GM23338 (cell line): ENCODE measurements at regions not wholly inside any gene's neighbourhood (a gene's known extent, or its start where the extent isn't known, plus 50 kb on each side); places are given as distances from the start of the nearest gene placed in this dataset.

Experiments
- ATAC-seq: fragments of 200-7000 bp; cut with Tn5 transposase; 3 replicates; pipeline ENCODE4 v1.9.1; 2020
- DNase-seq: peaks from one replicate; pipeline ENCODE4 v3.0.0-alpha.2; 2015; ENCODE audit warnings: low spot score
- H2AFZ ChIP-seq: fragments of 200-600 bp; sonication (generic); 2 replicates; pipeline ENCODE4 v1.8.0; 2016; ENCODE audit warnings: antibody characterized with exemption, mild to moderate bottlenecking, moderate library complexity
- H3F3A ChIP-seq: fragments of 200-600 bp; sonication (generic); replicated peaks from 2 replicates; pipeline ENCODE4 v1.8.0; 2017; ENCODE audit warnings: antibody characterized with exemption, mixed run types, low read depth
- H3K27ac ChIP-seq: fragments of 200-600 bp; sonication (generic); 2 replicates; pipeline ENCODE4 v1.6.1; 2016; ENCODE audit warnings: low read depth
- H3K27me3 ChIP-seq: fragments of 200-600 bp; sonication (generic); 2 replicates; pipeline ENCODE4 v1.8.0; 2016; ENCODE audit warnings: mild to moderate bottlenecking, mixed run types, moderate library complexity; ENCODE audit not compliant: insufficient read depth
- H3K36me3 ChIP-seq: fragments of 200-600 bp; sonication (generic); 2 replicates; pipeline ENCODE4 v1.8.0; 2016; ENCODE audit warnings: mild to moderate bottlenecking; ENCODE audit not compliant: insufficient read depth
- H3K4me1 ChIP-seq: fragments of 200-600 bp; sonication (generic); 2 replicates; pipeline ENCODE4 v1.8.0; 2016; ENCODE audit warnings: mild to moderate bottlenecking, moderate library complexity; ENCODE audit not compliant: insufficient read depth
- H3K4me2 ChIP-seq: fragments of 200-600 bp; sonication (generic); 2 replicates; pipeline ENCODE4 v1.7.1; 2017; ENCODE audit warnings: mixed run types
- H3K4me3 ChIP-seq: fragments of 200-600 bp; sonication (generic); 2 replicates; pipeline ENCODE4 v1.6.1; 2016; ENCODE audit warnings: mixed run types
- H3K79me2 ChIP-seq: fragments of 200-600 bp; sonication (generic); replicated peaks from 2 replicates; pipeline ENCODE4 v1.8.0; 2017; ENCODE audit warnings: mild to moderate bottlenecking; ENCODE audit not compliant: insufficient read depth
- H3K9me2 ChIP-seq: fragments of 200-600 bp; sonication (generic); 2 replicates; pipeline ENCODE4 v1.8.0; 2017; ENCODE audit not compliant: insufficient read depth
- H4K20me1 ChIP-seq: fragments of 200-600 bp; sonication (generic); replicated peaks from 2 replicates; pipeline ENCODE4 v1.8.0; 2017; ENCODE audit warnings: mild to moderate bottlenecking; ENCODE audit not compliant: insufficient read depth
- H3K27ac Mint-ChIP-seq: 2 replicates; pipeline ENCODE4 v1.8.0; 2020; ENCODE audit warnings: inconsistent platforms, mild to moderate bottlenecking, moderate library complexity, mixed read lengths
- H3K27me3 Mint-ChIP-seq: 3 replicates; pipeline ENCODE4 v1.8.0; 2022; ENCODE audit warnings: low read depth, mild to moderate bottlenecking, moderate library complexity, mixed read lengths, inconsistent platforms; ENCODE audit not compliant: insufficient read depth, poor library complexity
- H3K36me3 Mint-ChIP-seq: 3 replicates; pipeline ENCODE4 v1.8.0; 2021; ENCODE audit warnings: low read depth, mild to moderate bottlenecking, inconsistent platforms, moderate library complexity, mixed read lengths
- H3K4me1 Mint-ChIP-seq: 3 replicates; pipeline ENCODE4 v1.8.0; 2020; ENCODE audit warnings: mild to moderate bottlenecking, inconsistent platforms, mixed read lengths
- H3K4me3 Mint-ChIP-seq: 3 replicates; pipeline ENCODE4 v1.8.0; 2021; ENCODE audit warnings: moderate library complexity, mild to moderate bottlenecking, inconsistent platforms, mixed read lengths
- H3K9me3 Mint-ChIP-seq: 3 replicates; pipeline ENCODE4 v1.8.0; 2020; ENCODE audit warnings: moderate library complexity, mild to moderate bottlenecking, inconsistent platforms, mixed read lengths
- CREB1 ChIP-seq: fragments of 250-450 bp; sonication (Bioruptor Pico); IDR thresholded peaks from 2 replicates; pipeline ENCODE4 v1.5.0; 2020; ENCODE audit warnings: low read depth, mild to moderate bottlenecking, moderate library complexity
- CTCF ChIP-seq, 2 experiments: fragments of 200-600 bp in 1 of 2; sonication (generic) in 1 of 2; conservative IDR thresholded peaks; 2 replicates each; pipeline versions ENCODE4 v1.5.1 to v1.6.1; 2016 to 2017; ENCODE audit warnings: antibody characterized with exemption in 2 of 2, low read depth in 2 of 2, mild to moderate bottlenecking in 2 of 2, moderate library complexity in 1 of 2
- ETS1 ChIP-seq: IDR thresholded peaks from 2 replicates; pipeline ENCODE4 v1.6.1; 2016; ENCODE audit warnings: antibody characterized with exemption
- EZH2 ChIP-seq: fragments of 200-600 bp; sonication (generic); IDR thresholded peaks from one replicate; pipeline ENCODE4 v1.8.0; 2017; ENCODE audit warnings: antibody characterized with exemption, mild to moderate bottlenecking, low read depth; ENCODE audit not compliant: unreplicated experiment
- EZH2phosphoT487 ChIP-seq: fragments of 200-600 bp; sonication (generic); IDR thresholded peaks from one replicate; pipeline ENCODE4 v1.8.1; 2018; ENCODE audit warnings: antibody characterized with exemption; ENCODE audit not compliant: unreplicated experiment
- JUNB ChIP-seq: IDR thresholded peaks from one replicate; pipeline ENCODE4 v1.6.1; 2016; ENCODE audit warnings: antibody characterized with exemption; ENCODE audit not compliant: unreplicated experiment
- NANOG ChIP-seq: IDR thresholded peaks from 2 replicates; pipeline ENCODE4 v1.6.1; 2016; ENCODE audit warnings: antibody characterized with exemption, borderline replicate concordance
- POLR2AphosphoS5 ChIP-seq: IDR thresholded peaks from 2 replicates; pipeline ENCODE4 v1.6.1; 2016; ENCODE audit warnings: antibody characterized with exemption, low read depth
- REST ChIP-seq: IDR thresholded peaks from one replicate; pipeline ENCODE4 v1.6.1; 2018; ENCODE audit warnings: antibody characterized with exemption; ENCODE audit not compliant: unreplicated experiment
- STAT1 ChIP-seq: IDR thresholded peaks from one replicate; pipeline ENCODE4 v1.6.1; 2016; ENCODE audit warnings: antibody characterized with exemption; ENCODE audit not compliant: unreplicated experiment
- ZNF114 ChIP-seq: fragments of 250-450 bp; sonication (Bioruptor Pico); IDR thresholded peaks from 2 replicates; pipeline ENCODE4 v1.5.0; 2020; ENCODE audit warnings: mild to moderate bottlenecking, moderate library complexity
- ZNF331 ChIP-seq: fragments of 250-450 bp; sonication (Bioruptor Pico); IDR thresholded peaks from 2 replicates; pipeline ENCODE4 v1.5.0; 2020; ENCODE audit warnings: low read depth, mild to moderate bottlenecking, moderate library complexity
- ZNF462 ChIP-seq: fragments of 250-450 bp; sonication (Bioruptor Pico); IDR thresholded peaks from 2 replicates; pipeline ENCODE4 v1.5.0; 2020; ENCODE audit warnings: mild to moderate bottlenecking, moderate library complexity

- Histone ChIP-seq H3K36me3 (no peaks in the 10 kb centered on the region), H2AFZ (no peak overlapping the region), H3K27ac (no peak overlapping the region), H3K4me1 (peaks cover 44% of the 10 kb centered on the region), H3K27me3 (no peaks in the 10 kb centered on the region), H3K4me3 (no peak overlapping the region), H3K4me2 (no peak overlapping the region), H3K9me2 (no peaks in the 10 kb centered on the region), H3F3A (no peaks in the 10 kb centered on the region), H3K79me2 (no peaks in the 10 kb centered on the region), H4K20me1 (no peaks in the 10 kb centered on the region)
- TF ChIP-seq ETS1: no peak
- no peak for TF ChIP-seq CTCF (conservative IDR thresholded peaks at IDR 0.05; ENCODE audit: low read depth in 2 of 2)
- no peak for TF ChIP-seq EZH2
- no peak for TF ChIP-seq JUNB
- TF ChIP-seq POLR2AphosphoS5: no peak
- TF ChIP-seq STAT1: no peak
- TF ChIP-seq REST: no peak
- no peak for TF ChIP-seq ZNF331
- no peak for TF ChIP-seq ZNF462
- no peak for TF ChIP-seq NANOG
- no peak for TF ChIP-seq CREB1 (CRISPR knock-in tag)
- no peak for TF ChIP-seq EZH2phosphoT487
- no peak for TF ChIP-seq ZNF114 (CRISPR knock-in tag)
- Mint-ChIP-seq H3K27me3 (peaks cover 3% of the 10 kb centered on the region), H3K4me1 (peaks cover 32% of the 10 kb centered on the region), H3K9me3 (peaks cover 10% of the 10 kb centered on the region; the same call in 2 of the 3 replicates), H3K36me3 (peaks cover 13% of the 10 kb centered on the region), H3K27ac (no peak overlapping the region), H3K4me3 (no peak overlapping the region)
- ATAC-seq (no peak), DNase-seq (no peak)
Observed at GRCh38 chr18:44093253-44093652, 587.4 kb upstream of the SETBP1 start.
